Transverse colon (tissue), 4 donors: ENCODE measurements at regions not wholly inside any gene's neighbourhood (a gene's known extent, or its start where the extent isn't known, plus 50 kb on each side); places are given as distances from the start of the nearest gene placed in this dataset.
A peak's percentile ranks its signal among the peaks of the same experiment; 100 is the strongest.

Experiments
- DNase-seq: peaks from one replicate; pipeline ENCODE4 v3.0.0-alpha.2; 2019
- H3K27ac ChIP-seq, 4 donors: fragments of 200-600 bp; sonication (generic); 2 replicates each; pipeline ENCODE4 v1.5.1; 2016 to 2018; ENCODE audit warnings: inconsistent platforms in 4 of 4
- H3K27me3 ChIP-seq: fragments of 200-600 bp; sonication (generic); 2 replicates; pipeline ENCODE4 v1.5.1; 2017; ENCODE audit warnings: inconsistent platforms
- H3K36me3 ChIP-seq, 4 donors: fragments of 200-600 bp; sonication (generic); 2 replicates each; pipeline ENCODE4 v1.5.1; 2017 to 2019; ENCODE audit warnings: inconsistent platforms in 4 of 4
- H3K4me1 ChIP-seq, 4 donors: fragments of 200-600 bp; sonication (generic); 2 replicates each; pipeline ENCODE4 v1.5.1; 2017 to 2020; ENCODE audit warnings: inconsistent platforms in 4 of 4
- H3K4me3 ChIP-seq, 4 donors: fragments of 200-600 bp; sonication (generic); 1 replicate in 1 of 4; 2 replicates in 3 of 4; pipeline versions ENCODE4 v1.5.1 to v1.6.1; 2017 to 2019; ENCODE audit warnings: inconsistent platforms in 4 of 4
- H3K9me3 ChIP-seq, 2 donors: fragments of 200-600 bp; sonication (generic); 2 replicates each; pipeline ENCODE4 v1.5.1; 2017 to 2019; ENCODE audit warnings: inconsistent platforms in 2 of 2
- CTCF ChIP-seq, 5 experiments: fragments of 200-600 bp in 3 of 5; fragments of 450-650 bp in 2 of 5; sonication (generic) in 3 of 5; IDR thresholded peaks; 1 replicate in 2 of 5; 2 replicates in 3 of 5; pipeline ENCODE4 v1.5.1; 2016 to 2017; ENCODE audit warnings: antibody characterized with exemption in 5 of 5, inconsistent platforms in 3 of 5, mild to moderate bottlenecking in 2 of 5, moderate library complexity in 1 of 5
- EP300 ChIP-seq: sonication (generic); formaldehyde crosslinking; IDR thresholded peaks from one replicate; pipeline ENCODE4 v1.6.1; 2017; ENCODE audit warnings: antibody characterized with exemption, low read depth
- POLR2A ChIP-seq: fragments of 450-650 bp; IDR thresholded peaks from one replicate; pipeline ENCODE4 v1.6.1; 2016; ENCODE audit warnings: antibody characterized with exemption, mild to moderate bottlenecking, moderate library complexity
- POLR2AphosphoS5 ChIP-seq, 3 donors: sonication (generic); formaldehyde crosslinking; IDR thresholded peaks; one replicate each; pipeline ENCODE4 v1.6.1; 2016; ENCODE audit warnings: antibody characterized with exemption in 3 of 3
- WGBS, 2 donors: methylation state at CpG; one replicate each; pipeline ENCODE4 v1.1.5; 2018; ENCODE audit warnings: low coverage in 1 of 2; 5-methylcytosine and 5-hydroxymethylcytosine counted together
- in situ Hi-C, 4 donors: fragments of 200-750 bp; cut with MboI; loops; one replicate each; pipeline versions ENCODE4 v1.15.0 to v1.15.1; 2017; ENCODE audit warnings: low sequenced_read_pairs in 3 of 4, low pct_ligation_motif_present in 1 of 4, low pct_unique_long_range_greater_than_20kb in 1 of 4
- intact Hi-C: fragments of 100-400 bp; cut with DNase I; formaldehyde crosslinking; loops from one replicate; pipeline ENCODE4 v1.15.1; 2023; ENCODE audit warnings: low total_unique reads

GRCh38 chr7:47671358-47671757 is 89.4 kb upstream of the TNS3 start:
- no peaks in the 10 kb centered on the region for H3K9me3 ChIP-seq
- TF ChIP-seq CTCF (IDR thresholded peaks at IDR 0.05), result no peak
- no peak for TF ChIP-seq POLR2A
- TF ChIP-seq POLR2AphosphoS5 (IDR thresholded peaks at IDR 0.05), result no peak
- TF ChIP-seq EP300, result no peak
- DNase-seq, result no peak
- no peaks in the 10 kb centered on the region for H3K27me3 ChIP-seq
- H3K4me3 ChIP-seq, result no peak overlapping the region
- in situ Hi-C loops, result no loop called here
- intact Hi-C loops, result no loop called here
- H3K4me1 ChIP-seq, result no peaks in the 10 kb centered on the region
- H3K36me3 ChIP-seq, result no peaks in the 10 kb centered on the region
- peak overlapping the region in 3 of 4 donors; percentile 12 to 54 (median 42) for H3K27ac ChIP-seq
- 85 to 88% methylated on average over 6 to 13 of the region's 13 CpGs for WGBS, 2 donors

DNA sequence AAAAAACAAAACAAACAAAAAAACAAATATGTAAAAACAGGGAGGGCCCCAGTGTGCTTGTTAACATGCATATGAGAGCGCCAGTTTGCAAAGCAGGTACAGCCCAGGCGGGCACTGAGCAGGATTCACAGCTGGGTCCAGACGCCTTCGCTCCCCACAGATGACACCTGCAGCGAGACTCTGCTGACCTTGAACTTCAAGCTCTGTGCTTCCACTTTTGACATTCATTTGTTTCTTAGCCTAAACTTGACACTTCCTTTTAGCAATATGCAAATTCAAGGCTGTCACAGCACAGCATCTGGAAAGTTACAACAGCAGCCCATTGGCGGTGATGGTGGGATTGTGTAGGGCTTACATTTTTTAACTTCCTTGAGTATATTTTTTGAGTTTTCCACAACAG is 88.8 kb upstream of the TNS3 start:
- DNase-seq, result peak; percentile 70
- TF ChIP-seq POLR2A (no peak), POLR2AphosphoS5 (IDR thresholded peaks at IDR 0.05) (peak in 1 of 3 donors; percentile 29)
- H3K36me3 ChIP-seq, result no peaks in the 10 kb centered on the region
- intact Hi-C loops (no loop called here), in situ Hi-C loops (no loop called here)
- H3K4me1 ChIP-seq, result no peaks in the 10 kb centered on the region
- no peaks in the 10 kb centered on the region for H3K27me3 ChIP-seq
- 64 to 72% methylated on average over 6 of the region's 6 CpGs for WGBS, 2 donors
- no peak overlapping the region for H3K4me3 ChIP-seq
- peak overlapping the region in 3 of 4 donors; percentile 21 to 54 (median 42) for H3K27ac ChIP-seq
- H3K9me3 ChIP-seq, result no peaks in the 10 kb centered on the region

DNA sequence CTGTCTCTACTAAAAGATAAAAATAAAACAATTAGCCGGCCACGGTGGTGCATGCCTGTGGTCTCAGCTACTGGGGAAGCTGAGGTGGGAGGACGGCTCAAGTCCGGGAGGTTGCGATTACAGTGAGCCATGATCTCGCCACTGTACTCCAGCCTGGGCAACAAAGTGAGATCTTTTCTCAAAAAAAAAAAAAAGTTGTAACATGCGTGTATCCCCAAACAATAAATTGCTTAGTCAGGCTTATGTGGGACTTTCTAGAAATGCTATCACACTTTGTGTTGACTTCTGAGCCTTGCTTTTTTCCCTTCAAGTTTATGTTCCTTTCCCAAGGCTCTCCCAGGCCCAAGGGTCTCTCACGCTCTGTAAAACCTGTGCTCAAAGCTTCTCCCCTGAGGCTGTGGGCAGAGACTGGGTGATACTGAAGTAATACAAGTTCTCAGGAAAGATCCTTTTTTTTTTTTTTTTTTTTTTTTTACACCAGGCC is 88.0 kb upstream of the TNS3 start:
- intact Hi-C loops (no loop called here), in situ Hi-C loops (no loop called here)
- 56 to 60% methylated on average over 7 to 8 of the region's 8 CpGs for WGBS, 2 donors
- Histone ChIP-seq H3K27me3 (no peaks in the 10 kb centered on the region), H3K4me3 (no peak overlapping the region), H3K4me1 (no peaks in the 10 kb centered on the region), H3K27ac (peak overlapping the region; percentile 53 to 70 (median 66)), H3K36me3 (no peaks in the 10 kb centered on the region), H3K9me3 (no peaks in the 10 kb centered on the region)
- TF ChIP-seq EP300, result no peak
- TF ChIP-seq POLR2A, result no peak
- no peak for TF ChIP-seq POLR2AphosphoS5 (IDR thresholded peaks at IDR 0.05)
- TF ChIP-seq CTCF (IDR thresholded peaks at IDR 0.05), result no peak
- no peak for DNase-seq

- Histone ChIP-seq H3K4me1 (no peaks in the 10 kb centered on the region), H3K9me3 (no peaks in the 10 kb centered on the region), H3K36me3 (no peaks in the 10 kb centered on the region), H3K4me3 (no peak overlapping the region), H3K27me3 (no peaks in the 10 kb centered on the region), H3K27ac (peak overlapping the region; percentile 53 to 70 (median 66))
- TF ChIP-seq EP300 (no peak), POLR2AphosphoS5 (IDR thresholded peaks at IDR 0.05) (peak in 2 of 3 donors; percentile 12 to 23)
- 48 to 66% methylated on average over 8 to 10 of the region's 10 CpGs for WGBS, 2 donors
- intact Hi-C loops (no loop called here), in situ Hi-C loops (no loop called here)
- DNase-seq, result peak; percentile 73
Observed at GRCh38 chr7:47669178-47669891, 87.4 kb upstream of the TNS3 start.

DNA sequence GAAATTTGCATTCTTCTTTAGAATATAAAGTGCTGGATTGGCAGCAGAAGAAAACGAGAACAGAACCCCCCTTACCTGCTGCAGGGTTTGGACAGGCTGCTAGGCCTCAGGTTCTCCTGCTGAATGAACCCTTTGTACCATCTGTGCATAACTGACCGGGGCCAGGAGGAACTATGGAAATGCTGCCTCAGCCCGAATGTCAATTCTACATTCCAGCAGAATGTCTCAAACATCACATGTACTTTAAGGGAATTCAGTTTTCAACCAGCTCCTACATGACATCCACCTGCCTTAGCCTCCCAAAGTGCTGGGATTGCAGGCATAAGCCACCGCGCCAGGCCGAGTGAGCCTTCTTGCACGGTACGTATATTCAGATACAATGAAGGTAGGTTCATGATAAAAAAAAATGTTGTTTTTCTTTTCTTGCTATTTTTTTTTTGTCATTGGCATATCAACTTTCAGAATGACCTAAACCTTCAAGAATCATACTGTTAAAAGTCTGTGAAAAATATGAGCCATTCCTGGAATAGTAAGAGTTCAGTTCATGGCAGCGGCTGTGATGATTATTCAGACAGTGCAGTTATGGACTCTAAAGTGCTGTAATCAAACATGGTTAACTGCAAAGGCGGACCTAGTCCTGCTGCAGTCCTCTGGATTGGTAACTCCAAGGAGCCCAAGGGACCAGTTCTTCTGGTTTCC is 84.4 kb upstream of the TNS3 start:
- WGBS, 2 donors, result 85 to 95% methylated on average over 8 to 10 of the region's 10 CpGs
- Histone ChIP-seq H3K36me3 (no peaks in the 10 kb centered on the region), H3K9me3 (no peaks in the 10 kb centered on the region), H3K4me1 (no peaks in the 10 kb centered on the region), H3K27me3 (no peaks in the 10 kb centered on the region), H3K27ac (no peak overlapping the region), H3K4me3 (no peak overlapping the region)
- TF ChIP-seq POLR2AphosphoS5 (IDR thresholded peaks at IDR 0.05) (no peak), EP300 (no peak), CTCF (IDR thresholded peaks at IDR 0.05) (no peak), POLR2A (no peak)
- DNase-seq, result no peak
- intact Hi-C loops, result no loop called here
- in situ Hi-C loops, result no loop called here
